GM12873 (cell line): ENCODE measurements at regions not wholly inside any gene's neighbourhood (a gene's known extent, or its start where the extent isn't known, plus 50 kb on each side); places are given as distances from the start of the nearest gene placed in this dataset.

ENCODE experiments used
- CTCF ChIP-seq: IDR thresholded peaks from 2 replicates; pipeline ENCODE4 v1.5.1; 2012; ENCODE audit warnings: low read depth, mild to moderate bottlenecking, moderate library complexity, low read length, control low read depth; ENCODE audit not compliant: insufficient read depth; ENCODE audit errors: missing control alignments

GRCh38 chr14:49159081-49159480 is 427.1 kb downstream of the RPS29 start:
- no peak for TF ChIP-seq CTCF

GRCh38 chr14:49139593-49139992 is 446.6 kb downstream of the RPS29 start:
- TF ChIP-seq CTCF = no peak

GRCh38 chr14:49134940-49135339 is 451.2 kb downstream of the RPS29 start:
- no peak for TF ChIP-seq CTCF

GRCh38 chr14:49121246-49121645 is 464.9 kb downstream of the RPS29 start:
- TF ChIP-seq CTCF = no peak

GRCh38 chr14:49114161-49114893 is 471.9 kb downstream of the RPS29 start:
- TF ChIP-seq CTCF = no peak

- no peak for TF ChIP-seq CTCF
Measured at GRCh38 chr14:49106741-49107667, 479.2 kb downstream of the RPS29 start.

- no peak for TF ChIP-seq CTCF
Measured at GRCh38 chr14:49105956-49106355, 480.2 kb downstream of the RPS29 start.
